HEK293T (cell line): ENCODE measurements at regions not wholly inside any gene's neighbourhood (a gene's known extent, or its start where the extent isn't known, plus 50 kb on each side); places are given as distances from the start of the nearest gene placed in this dataset.

Experiments used
- CTCF ChIA-PET: fragments of 350-600 bp; formaldehyde crosslinking; extraction: SDS; loops from one replicate; lab custom pipeline; 2021; ENCODE audit warnings: antibody characterized with exemption, inconsistent platforms; lab: Yijun Ruan, JAX
- POLR2A ChIA-PET: fragments of 350-600 bp; formaldehyde crosslinking; extraction: SDS; loops from one replicate; lab custom pipeline; 2020; ENCODE audit warnings: antibody characterized with exemption, inconsistent platforms; lab: Yijun Ruan, JAX
- DNase-seq: peaks from one replicate; pipeline ENCODE4 v3.0.0; 2012; ENCODE audit warnings: mixed read lengths; ENCODE audit errors: extremely low spot score
- ARNT ChIP-seq: fragments of 450-650 bp; IDR thresholded peaks from 2 replicates; pipeline ENCODE4 v1.6.1; 2017; ENCODE audit warnings: mild to moderate bottlenecking
- BHLHE40 ChIP-seq: fragments of 450-650 bp; IDR thresholded peaks from 2 replicates; pipeline ENCODE4 v1.6.1; 2016; ENCODE audit warnings: mild to moderate bottlenecking, moderate library complexity, borderline replicate concordance
- CTBP1 ChIP-seq: fragments of 450-650 bp; IDR thresholded peaks from 2 replicates; pipeline ENCODE4 v1.6.1; 2016; ENCODE audit warnings: borderline replicate concordance
- ELF4 ChIP-seq: fragments of 450-650 bp; IDR thresholded peaks from 2 replicates; pipeline ENCODE4 v1.6.1; 2017; ENCODE audit warnings: antibody characterized with exemption
- FOXA1 ChIP-seq: fragments of 450-650 bp; IDR thresholded peaks from 2 replicates; pipeline ENCODE4 v1.6.1; 2016; ENCODE audit warnings: mild to moderate bottlenecking
- FOXK2 ChIP-seq: fragments of 450-650 bp; IDR thresholded peaks from 2 replicates; pipeline ENCODE4 v1.6.1; 2016; ENCODE audit warnings: mild to moderate bottlenecking
- FOXM1 ChIP-seq: fragments of 450-650 bp; IDR thresholded peaks from 2 replicates; pipeline ENCODE4 v1.6.1; 2017; ENCODE audit warnings: mild to moderate bottlenecking, borderline replicate concordance
- HDGF ChIP-seq: fragments of 450-650 bp; IDR thresholded peaks from 2 replicates; pipeline ENCODE4 v1.6.1; 2017; ENCODE audit warnings: antibody characterized with exemption, borderline replicate concordance
- L3MBTL2 ChIP-seq: fragments of 450-650 bp; conservative IDR thresholded peaks from 2 replicates; pipeline ENCODE4 v1.6.1; 2016; ENCODE audit warnings: mild to moderate bottlenecking
- LEF1 ChIP-seq: fragments of 450-650 bp; IDR thresholded peaks from 2 replicates; pipeline ENCODE4 v1.6.1; 2017; ENCODE audit warnings: mild to moderate bottlenecking, borderline replicate concordance
- NFRKB ChIP-seq: fragments of 450-650 bp; IDR thresholded peaks from 2 replicates; pipeline ENCODE4 v1.6.1; 2016; ENCODE audit warnings: mild to moderate bottlenecking, moderate library complexity
- SP1 ChIP-seq: fragments of 450-650 bp; IDR thresholded peaks from 2 replicates; pipeline ENCODE4 v1.6.1; 2017
- SUZ12 ChIP-seq: fragments of 450-650 bp; IDR thresholded peaks from 2 replicates; pipeline ENCODE4 v1.6.1; 2016; ENCODE audit warnings: mild to moderate bottlenecking
- TARDBP ChIP-seq: fragments of 450-650 bp; IDR thresholded peaks from 2 replicates; pipeline ENCODE4 v1.6.1; 2016
- ZNF384 ChIP-seq: fragments of 450-650 bp; IDR thresholded peaks from 2 replicates; pipeline ENCODE4 v1.6.1; 2016
- TF ChIP-seq, protein P1 (sequence below): fragments of 450-650 bp; IDR thresholded peaks from 2 replicates; pipeline ENCODE4 v1.6.1; 2016

DNA sequence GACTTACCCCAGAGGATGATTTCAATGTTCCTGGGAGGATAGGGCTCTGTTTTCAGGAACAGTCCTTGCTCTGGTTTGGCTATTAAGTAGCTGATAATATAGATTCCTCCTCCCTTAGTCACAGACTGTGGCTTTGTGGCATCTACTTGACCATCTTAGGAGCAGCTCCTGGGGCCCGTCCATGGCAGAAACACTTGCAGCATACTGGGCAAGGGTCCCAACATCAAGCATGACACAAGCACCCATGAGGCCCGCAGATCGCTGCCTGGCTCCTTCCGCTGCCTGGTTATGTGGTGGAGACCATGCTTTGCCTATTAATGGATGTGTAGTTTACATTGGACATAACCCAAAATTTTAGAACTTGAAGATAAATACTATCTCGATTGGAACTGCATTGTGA is 170.1 kb downstream of the ICE1 start:
- ChIA-PET CTCF (interaction anchor here (0.7 kb wide), 1 partner anchor 188 kb away, joined by 5 read pairs; no protein-coding TSS in a partner anchor), POLR2A (no interaction called here)
- no peak for DNase-seq
- TF ChIP-seq ZNF384 = no peak
- TF ChIP-seq FOXA1 = no peak
- TF ChIP-seq, protein P1, sequence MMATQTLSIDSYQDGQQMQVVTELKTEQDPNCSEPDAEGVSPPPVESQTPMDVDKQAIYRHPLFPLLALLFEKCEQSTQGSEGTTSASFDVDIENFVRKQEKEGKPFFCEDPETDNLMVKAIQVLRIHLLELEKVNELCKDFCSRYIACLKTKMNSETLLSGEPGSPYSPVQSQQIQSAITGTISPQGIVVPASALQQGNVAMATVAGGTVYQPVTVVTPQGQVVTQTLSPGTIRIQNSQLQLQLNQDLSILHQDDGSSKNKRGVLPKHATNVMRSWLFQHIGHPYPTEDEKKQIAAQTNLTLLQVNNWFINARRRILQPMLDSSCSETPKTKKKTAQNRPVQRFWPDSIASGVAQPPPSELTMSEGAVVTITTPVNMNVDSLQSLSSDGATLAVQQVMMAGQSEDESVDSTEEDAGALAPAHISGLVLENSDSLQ = no peak
- no peak for TF ChIP-seq LEF1
- no peak for TF ChIP-seq ELF4
- no peak for TF ChIP-seq ARNT
- no peak for TF ChIP-seq NFRKB
- no peak for TF ChIP-seq HDGF
- no peak for TF ChIP-seq L3MBTL2
- no peak for TF ChIP-seq SUZ12
- TF ChIP-seq CTBP1 = no peak
- no peak for TF ChIP-seq TARDBP
- TF ChIP-seq BHLHE40 = no peak
- no peak for TF ChIP-seq SP1
- TF ChIP-seq FOXM1 = no peak
- TF ChIP-seq FOXK2 = no peak

DNA sequence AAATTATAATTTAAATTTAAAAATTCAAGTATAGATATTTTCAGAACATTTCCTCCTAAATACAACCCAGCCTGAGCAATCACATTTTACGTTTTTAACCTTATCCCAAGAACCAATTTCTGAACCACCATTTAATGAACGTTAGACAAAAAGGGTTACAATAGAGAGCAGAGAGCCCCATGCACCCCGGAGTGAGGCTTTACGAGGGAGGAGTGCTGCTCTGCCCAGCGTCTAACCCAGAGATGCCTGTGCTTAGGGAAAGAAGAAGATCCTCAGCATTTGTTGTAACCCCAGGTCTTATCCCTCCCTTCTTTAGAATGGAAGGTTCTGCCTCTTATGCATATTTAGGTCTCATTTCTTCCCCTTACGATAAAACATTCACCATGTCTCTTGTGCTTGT is 169.1 kb downstream of the ICE1 start:
- CTCF ChIA-PET = no interaction called here
- POLR2A ChIA-PET = no interaction called here
- TF ChIP-seq NFRKB = no peak
- TF ChIP-seq, protein P1 = no peak
- TF ChIP-seq ARNT = no peak
- TF ChIP-seq BHLHE40 = no peak
- no peak for TF ChIP-seq FOXM1
- no peak for TF ChIP-seq FOXA1
- TF ChIP-seq HDGF = no peak
- TF ChIP-seq SP1 = no peak
- TF ChIP-seq SUZ12 = no peak
- no peak for TF ChIP-seq ELF4
- TF ChIP-seq FOXK2 = no peak
- TF ChIP-seq L3MBTL2 = no peak
- TF ChIP-seq ZNF384 = no peak
- TF ChIP-seq LEF1 = no peak
- no peak for TF ChIP-seq CTBP1
- no peak for TF ChIP-seq TARDBP
- DNase-seq = no peak

DNA sequence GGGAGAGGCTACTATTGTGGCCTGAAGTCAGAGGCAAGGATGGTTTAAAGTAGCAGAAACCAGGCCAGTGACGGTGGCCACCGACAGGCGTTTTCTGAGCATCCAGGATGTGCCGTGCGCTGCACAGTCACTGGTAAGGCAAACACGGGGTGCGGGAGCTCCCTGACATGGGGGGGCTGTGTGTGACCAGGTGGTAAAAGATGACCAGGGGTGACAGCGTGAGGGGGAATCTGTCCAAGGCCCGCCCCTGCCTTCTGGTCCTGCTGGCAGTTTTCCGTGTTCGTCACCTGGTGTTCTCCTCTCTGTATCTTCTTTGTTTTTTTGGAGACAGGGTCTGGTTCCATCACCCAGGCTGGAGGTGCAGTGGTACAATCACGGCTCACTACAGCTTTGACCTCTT is 167.4 kb downstream of the ICE1 start:
- CTCF ChIA-PET = no interaction called here
- no peak for DNase-seq
- POLR2A ChIA-PET = no interaction called here
- no peak for TF ChIP-seq ARNT
- no peak for TF ChIP-seq SUZ12
- no peak for TF ChIP-seq LEF1

DNA sequence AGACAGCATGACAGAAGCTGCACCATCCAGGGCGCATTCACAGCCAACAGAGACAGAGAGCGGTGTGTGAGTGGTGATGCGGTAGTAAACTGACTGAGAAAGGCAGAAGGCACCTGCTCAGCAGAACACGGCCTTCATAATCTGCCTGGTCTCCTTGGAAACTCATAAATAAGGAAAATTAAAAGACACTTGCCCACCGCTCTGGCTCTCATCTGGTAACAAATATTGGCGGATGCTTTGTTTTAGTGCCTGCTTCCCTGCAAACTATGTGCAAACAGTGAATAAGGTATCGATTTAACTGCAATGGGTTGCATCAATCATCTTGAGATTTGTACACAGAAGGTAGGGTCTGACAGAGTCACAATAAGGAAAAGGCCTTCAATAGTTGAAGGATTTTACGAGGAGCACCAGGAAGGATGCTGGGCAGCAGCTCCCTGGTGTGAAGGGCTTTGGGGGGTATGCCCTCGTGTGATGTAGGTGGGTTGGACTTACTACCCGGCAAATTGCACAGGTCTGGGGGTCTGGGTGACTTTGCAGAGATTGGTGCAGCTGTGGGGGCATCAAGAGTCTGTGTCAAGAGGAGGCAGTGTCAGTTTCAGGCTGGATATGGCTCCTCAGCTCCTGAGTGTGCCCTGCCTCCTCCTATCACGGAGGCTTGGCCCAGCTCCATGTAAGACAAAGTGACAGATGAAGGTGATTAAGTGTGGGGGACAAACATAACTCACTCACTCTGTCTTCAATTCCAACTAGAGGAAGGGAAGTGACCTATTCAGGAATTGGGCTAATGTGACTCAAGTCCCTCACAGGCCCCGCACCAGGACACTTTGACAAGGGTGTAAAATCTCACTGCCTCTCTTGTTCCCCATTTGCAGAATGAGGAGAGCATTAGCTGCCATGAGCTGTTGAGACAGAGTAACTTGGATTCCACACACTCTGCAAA is 166.7 kb downstream of the ICE1 start:
- POLR2A ChIA-PET = no interaction called here
- CTCF ChIA-PET = no interaction called here
- TF ChIP-seq SP1 = no peak
- no peak for TF ChIP-seq ARNT
- TF ChIP-seq CTBP1 = no peak
- TF ChIP-seq SUZ12 = no peak
- no peak for TF ChIP-seq HDGF
- no peak for TF ChIP-seq LEF1
- no peak for TF ChIP-seq TARDBP
- TF ChIP-seq FOXK2 = no peak
- TF ChIP-seq, protein P1 = no peak
- TF ChIP-seq ELF4 = no peak
- no peak for TF ChIP-seq NFRKB
- TF ChIP-seq FOXM1 = no peak
- TF ChIP-seq ZNF384 = no peak
- no peak for TF ChIP-seq BHLHE40

DNA sequence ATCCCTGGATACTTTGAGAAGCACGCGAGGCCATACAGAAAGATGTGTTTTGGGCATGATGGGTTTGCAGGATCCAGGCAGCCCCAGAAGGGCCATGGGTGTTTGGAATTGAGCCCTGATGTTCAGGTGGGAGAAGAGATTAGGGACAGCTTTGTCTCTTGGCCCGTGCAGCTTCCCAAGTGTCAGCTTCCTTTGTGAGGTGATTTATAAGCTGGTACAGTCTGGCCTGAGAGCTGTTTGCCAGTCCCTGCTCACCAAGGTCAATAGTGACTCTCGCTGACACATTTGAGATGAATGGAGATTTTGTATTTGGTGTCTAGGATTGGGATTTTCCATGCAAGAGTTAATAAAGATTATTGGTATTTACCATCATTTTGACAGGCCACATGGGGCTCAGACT is 165.9 kb downstream of the ICE1 start:
- POLR2A ChIA-PET = no interaction called here
- CTCF ChIA-PET = no interaction called here
- DNase-seq = no peak
- no peak for TF ChIP-seq FOXM1
- TF ChIP-seq L3MBTL2 = no peak
- no peak for TF ChIP-seq TARDBP
- TF ChIP-seq ELF4 = no peak
- TF ChIP-seq, protein P1 = no peak
- TF ChIP-seq FOXA1 = no peak
- TF ChIP-seq FOXK2 = no peak
- TF ChIP-seq CTBP1 = no peak
- no peak for TF ChIP-seq NFRKB

More for the DNA sequence above, 166.7 kb downstream of the ICE1 start:
- DNase-seq = no peak
